Esophagus mucosa (tissue), 1 donor: ENCODE measurements at regions not wholly inside any gene's neighbourhood (a gene's known extent, or its start where the extent isn't known, plus 50 kb on each side); places are given as distances from the start of the nearest gene placed in this dataset.

Experiments
- ATAC-seq: fragments of 200-7000 bp; cut with Tn5 transposase; one replicate; pipeline ENCODE4 v1.9.1; 2020
- donor health status: DM: yes; HTN: yes; CAD: no.

- no peak for ATAC-seq
These were observed 49.8 kb upstream of the FHIP2A start for GRCh38 chr10:114771749-114772148.
